ENCODE measurements at regions not wholly inside any gene's neighbourhood (a gene's known extent, or its start where the extent isn't known, plus 50 kb on each side); places are given as distances from the start of the nearest gene placed in this dataset.
"Not testable (repeated sequence)": the region's sequence is repeated elsewhere in the genome, so short reads cannot be mapped to it uniquely, and the experiment has no call there.

DNA sequence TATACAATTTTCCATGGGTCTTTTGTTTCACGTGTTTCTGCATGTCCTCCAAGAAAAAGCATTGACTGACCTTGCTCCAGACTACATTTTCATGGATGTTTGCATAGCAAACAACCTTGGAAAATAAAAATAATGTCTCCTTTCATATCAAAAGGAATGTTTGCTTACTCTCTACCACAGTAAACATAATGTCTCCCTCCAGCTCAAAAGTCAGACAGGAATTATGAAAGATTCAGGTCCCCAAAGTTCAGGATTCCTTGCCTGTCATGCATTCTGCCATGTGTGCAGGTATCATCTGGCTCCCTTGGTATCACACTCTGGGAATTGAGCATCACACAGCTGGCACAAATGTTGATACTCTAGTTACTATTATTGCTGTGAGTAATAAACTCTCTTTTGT is 103.1 kb upstream of the ZC3H15 start:
- 82 to 86% (median 84%) methylated on average over 1 of the region's 1 CpG for WGBS, 4 donors
- ATAC-seq = no peak
- H3K4me1 ChIP-seq = no peaks in the 10 kb centered on the region

DNA sequence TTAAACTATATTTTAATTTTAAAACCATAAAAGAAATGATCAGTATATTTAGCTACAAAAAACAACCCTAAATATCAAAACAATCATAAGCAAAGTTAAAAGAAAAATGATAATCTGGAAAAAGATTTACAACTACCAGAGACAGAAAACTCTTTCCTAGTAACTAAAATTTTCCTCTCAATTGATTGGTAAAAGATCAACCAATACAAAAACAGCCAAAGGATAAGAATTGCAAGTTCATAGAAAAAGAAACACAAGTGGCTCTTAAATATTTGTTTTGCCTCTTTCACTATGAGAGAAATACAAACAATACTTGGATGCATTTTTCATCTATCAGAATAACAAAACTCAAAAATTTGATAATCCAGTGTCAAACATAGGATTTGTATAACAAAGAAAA is 101.8 kb upstream of the ZC3H15 start:
- TF ChIP-seq, protein P1, sequence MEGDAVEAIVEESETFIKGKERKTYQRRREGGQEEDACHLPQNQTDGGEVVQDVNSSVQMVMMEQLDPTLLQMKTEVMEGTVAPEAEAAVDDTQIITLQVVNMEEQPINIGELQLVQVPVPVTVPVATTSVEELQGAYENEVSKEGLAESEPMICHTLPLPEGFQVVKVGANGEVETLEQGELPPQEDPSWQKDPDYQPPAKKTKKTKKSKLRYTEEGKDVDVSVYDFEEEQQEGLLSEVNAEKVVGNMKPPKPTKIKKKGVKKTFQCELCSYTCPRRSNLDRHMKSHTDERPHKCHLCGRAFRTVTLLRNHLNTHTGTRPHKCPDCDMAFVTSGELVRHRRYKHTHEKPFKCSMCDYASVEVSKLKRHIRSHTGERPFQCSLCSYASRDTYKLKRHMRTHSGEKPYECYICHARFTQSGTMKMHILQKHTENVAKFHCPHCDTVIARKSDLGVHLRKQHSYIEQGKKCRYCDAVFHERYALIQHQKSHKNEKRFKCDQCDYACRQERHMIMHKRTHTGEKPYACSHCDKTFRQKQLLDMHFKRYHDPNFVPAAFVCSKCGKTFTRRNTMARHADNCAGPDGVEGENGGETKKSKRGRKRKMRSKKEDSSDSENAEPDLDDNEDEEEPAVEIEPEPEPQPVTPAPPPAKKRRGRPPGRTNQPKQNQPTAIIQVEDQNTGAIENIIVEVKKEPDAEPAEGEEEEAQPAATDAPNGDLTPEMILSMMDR (IDR thresholded peaks at IDR 0.05) = no peak
- no peak for TF ChIP-seq POLR2A (IDR thresholded peaks at IDR 0.05)
- H3K27me3 ChIP-seq = no peaks in the 10 kb centered on the region
- no peak for ATAC-seq
- H3K4me3 ChIP-seq = no peak overlapping the region
- H3K9me3 ChIP-seq = peaks cover 0 to 19% (median 3%) of the 10 kb centered on the region in 12 donors
- intact Hi-C loops (cut with DNase I) = no loop called here
- no peaks in the 10 kb centered on the region for H3K36me3 ChIP-seq
- no peak for DNase-seq
- no peak overlapping the region for H3K27ac ChIP-seq
- H3K4me1 ChIP-seq = no peaks in the 10 kb centered on the region

More for the DNA sequence above, 103.1 kb upstream of the ZC3H15 start:
- Histone ChIP-seq H3K4me3 (no peak overlapping the region), H3K27ac (no peak overlapping the region), H3K9me3 (peaks cover 0 to 19% (median 3%) of the 10 kb centered on the region in 12 donors), H3K27me3 (no peaks in the 10 kb centered on the region), H3K36me3 (no peaks in the 10 kb centered on the region)
- TF ChIP-seq, protein P1 (IDR thresholded peaks at IDR 0.05) = no peak
- no peak for TF ChIP-seq POLR2A (IDR thresholded peaks at IDR 0.05)
- no peak for DNase-seq
- intact Hi-C loops (cut with DNase I) = no loop called here

DNA sequence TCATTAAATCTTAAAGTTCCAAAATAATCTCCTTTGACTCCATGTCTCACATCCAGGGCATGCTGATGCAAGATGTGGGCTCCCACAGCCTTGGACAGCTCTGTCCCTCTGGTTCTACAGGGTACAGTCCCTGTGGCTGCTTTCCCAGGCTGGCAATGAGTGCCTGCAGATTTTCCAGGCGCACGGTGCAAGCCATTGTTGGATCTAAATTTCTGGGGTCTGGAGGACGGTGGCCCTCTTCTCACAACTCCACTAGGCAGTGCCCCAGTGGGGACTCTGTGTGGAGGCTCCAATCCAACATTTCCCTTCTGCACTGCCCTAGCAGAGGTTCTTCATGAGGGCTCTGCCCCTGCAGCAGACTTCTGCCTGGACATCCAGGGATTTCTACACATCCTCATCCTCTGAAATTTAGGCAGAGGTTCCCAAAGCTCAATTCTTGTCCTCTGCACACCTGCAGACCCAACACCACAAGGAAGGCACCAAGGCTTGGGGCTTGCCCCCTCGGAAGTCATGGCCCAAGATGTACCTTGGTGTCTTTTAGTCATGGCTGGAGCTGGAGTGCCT is 100.3 kb upstream of the ZC3H15 start:
- 91 to 97% (median 94%) methylated on average over 3 to 4 of the region's 4 CpGs for WGBS, 4 donors
- H3K4me1 ChIP-seq; H3K27me3 ChIP-seq; DNase-seq; ATAC-seq; intact Hi-C loops (cut with DNase I); H3K4me3 ChIP-seq; H3K27ac ChIP-seq; H3K36me3 ChIP-seq: not testable (repeated sequence)
- peaks cover 0 to 32% (median 6%) of the 10 kb centered on the region in 12 donors for H3K9me3 ChIP-seq

DNA sequence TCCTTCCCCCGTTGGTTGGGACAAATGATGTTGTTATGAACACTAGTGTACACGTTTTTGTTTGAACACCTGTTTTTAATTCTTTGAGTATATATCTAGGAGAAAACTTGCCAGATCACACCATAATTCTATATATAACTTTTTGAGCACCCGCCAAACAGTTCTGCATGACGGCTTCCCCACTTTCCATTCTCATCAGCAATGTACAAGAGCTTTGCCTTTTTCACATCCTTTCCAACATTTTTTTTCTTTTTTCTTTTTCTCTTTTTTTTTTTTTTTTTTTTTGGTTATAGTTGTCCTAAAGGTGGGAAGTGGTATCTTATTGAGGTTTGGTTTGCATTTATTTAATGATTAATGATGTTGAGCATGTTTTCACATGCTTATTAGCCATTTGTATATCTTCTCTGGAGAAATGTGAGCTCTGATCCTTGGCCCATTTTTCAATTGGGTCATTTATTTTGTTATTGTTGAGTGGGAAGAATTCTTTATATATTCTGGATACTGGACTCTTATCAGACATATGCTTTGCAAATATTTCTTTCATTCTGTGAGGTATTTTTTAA is 86.9 kb upstream of the ZC3H15 start:
- WGBS, 4 donors = 61 to 73% (median 64%) methylated on average over 4 of the region's 4 CpGs
- no peaks in the 10 kb centered on the region for H3K27me3 ChIP-seq
- DNase-seq = no peak
- ATAC-seq = no peak
- peaks cover 0 to 9% (median 0%) of the 10 kb centered on the region in 12 donors for H3K9me3 ChIP-seq
- TF ChIP-seq POLR2A (IDR thresholded peaks at IDR 0.05) = no peak
- TF ChIP-seq, protein P1 (IDR thresholded peaks at IDR 0.05) = no peak
- H3K36me3 ChIP-seq = no peaks in the 10 kb centered on the region
- H3K4me1 ChIP-seq = no peaks in the 10 kb centered on the region
- no peak overlapping the region for H3K27ac ChIP-seq
- no peak overlapping the region for H3K4me3 ChIP-seq
- intact Hi-C loops (cut with DNase I) = no loop called here

DNA sequence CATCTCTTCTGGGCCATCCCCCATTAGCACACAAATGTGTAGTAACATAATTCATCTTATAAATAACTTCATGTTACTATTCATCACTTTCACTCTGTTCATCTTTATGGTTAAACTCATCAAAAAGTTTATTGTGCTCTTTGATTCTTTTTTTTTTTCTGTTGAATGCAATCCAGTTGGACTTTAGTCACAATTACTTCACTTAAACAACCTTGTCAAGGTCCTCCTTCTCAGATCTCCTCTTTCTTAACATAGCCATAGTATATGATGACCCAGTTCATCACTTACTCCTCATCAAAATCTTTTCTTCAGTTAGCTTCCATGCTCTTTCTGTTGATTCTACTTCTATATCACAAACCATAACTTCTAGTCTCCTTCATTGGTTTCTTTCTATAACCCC is 80.2 kb upstream of the ZC3H15 start:
- ATAC-seq (no peak), DNase-seq (no peak)
- Histone ChIP-seq H3K4me3 (no peak overlapping the region), H3K27ac (no peak overlapping the region), H3K27me3 (no peaks in the 10 kb centered on the region), H3K36me3 (no peaks in the 10 kb centered on the region), H3K9me3 (peaks cover 0 to 17% (median 0%) of the 10 kb centered on the region in 12 donors), H3K4me1 (no peaks in the 10 kb centered on the region)
- intact Hi-C loops (cut with DNase I) = no loop called here
- TF ChIP-seq, protein P1 (IDR thresholded peaks at IDR 0.05) = no peak
- no peak for TF ChIP-seq POLR2A (IDR thresholded peaks at IDR 0.05)
